ENCODE measurements at regions not wholly inside any gene's neighbourhood (a gene's known extent, or its start where the extent isn't known, plus 50 kb on each side); places are given as distances from the start of the nearest gene placed in this dataset.
"Not testable (repeated sequence)": the region's sequence is repeated elsewhere in the genome, so short reads cannot be mapped to it uniquely, and the experiment has no call there.

DNA sequence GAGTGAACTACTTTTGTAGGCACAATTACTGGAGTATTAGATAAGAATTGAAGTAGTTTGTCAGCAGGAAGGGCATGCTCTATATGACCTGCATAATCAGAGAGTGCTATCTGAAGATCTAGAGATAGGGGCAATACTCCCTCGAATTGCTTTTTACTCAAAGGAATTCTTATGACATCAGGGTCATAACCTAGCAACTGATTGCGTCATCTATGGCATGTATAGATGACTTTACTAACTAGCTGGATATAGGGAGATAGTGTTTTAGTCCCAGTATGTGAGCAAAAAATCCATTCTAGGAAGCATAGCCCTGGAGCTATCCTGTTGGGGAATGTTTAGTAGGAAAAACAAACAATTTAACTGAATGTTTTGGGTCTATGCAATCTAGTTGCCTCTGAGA, 109.5 kb upstream of the ZNF267 start:
- no peak for DNase-seq

DNA sequence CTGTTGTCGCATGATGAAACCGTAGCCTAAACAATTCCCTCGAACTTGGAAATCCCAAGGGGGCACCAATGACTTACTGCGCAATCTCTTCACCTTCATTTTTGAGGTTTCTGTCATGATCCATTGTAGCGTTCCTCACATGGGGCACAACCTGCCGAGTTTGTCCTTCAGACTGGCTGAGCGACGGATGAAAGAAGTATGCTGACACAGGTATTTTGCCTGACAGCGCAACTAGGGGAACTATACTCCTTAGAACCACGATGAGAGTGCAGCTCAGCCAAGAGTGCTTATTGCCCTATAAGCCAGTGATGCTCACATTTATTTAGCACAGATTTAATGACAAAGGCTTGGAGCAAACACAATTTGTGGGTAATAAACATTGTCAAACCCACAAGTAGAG, 106.3 kb upstream of the ZNF267 start:
- no peak for DNase-seq

DNA sequence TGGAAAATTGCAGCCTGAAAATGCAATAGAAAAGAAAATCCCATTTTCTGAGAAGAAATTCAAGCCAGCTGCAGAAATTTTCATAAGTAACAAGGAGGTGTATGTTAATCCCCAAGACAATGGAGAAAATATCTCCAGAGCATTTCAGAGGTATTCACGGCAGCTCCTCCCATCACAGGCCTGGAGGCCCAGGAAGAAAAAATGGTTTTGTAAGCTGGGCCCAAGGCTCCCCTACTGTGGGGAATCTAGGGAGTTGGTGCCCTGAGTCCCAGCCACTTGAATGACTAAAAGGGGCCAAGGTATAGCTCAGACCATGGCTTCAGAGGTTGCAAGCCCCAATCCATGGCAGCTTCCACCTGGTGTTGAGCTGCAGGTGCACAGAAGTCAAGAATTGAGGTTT, 93.3 kb upstream of the ZNF267 start:
- no peak for DNase-seq

DNA sequence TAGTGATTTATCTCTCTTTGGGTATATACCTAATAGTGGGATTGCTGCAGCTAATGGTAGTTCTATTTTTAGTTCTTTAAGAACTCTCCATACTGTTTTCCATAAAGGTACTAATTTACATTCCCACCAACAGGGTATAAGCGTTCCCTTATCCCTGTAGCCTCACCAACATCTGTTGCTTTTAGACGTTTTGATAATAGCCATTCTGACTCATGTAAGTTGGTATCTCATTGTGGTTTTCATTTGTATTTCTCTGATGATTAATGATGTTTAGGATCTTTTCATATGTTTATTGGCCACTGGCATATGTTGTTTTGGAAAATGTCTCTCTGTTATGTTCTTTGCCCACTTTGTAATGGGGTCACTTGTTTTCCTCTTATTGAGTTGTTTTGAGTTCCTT, 88.5 kb upstream of the ZNF267 start:
- no peak for DNase-seq

DNA sequence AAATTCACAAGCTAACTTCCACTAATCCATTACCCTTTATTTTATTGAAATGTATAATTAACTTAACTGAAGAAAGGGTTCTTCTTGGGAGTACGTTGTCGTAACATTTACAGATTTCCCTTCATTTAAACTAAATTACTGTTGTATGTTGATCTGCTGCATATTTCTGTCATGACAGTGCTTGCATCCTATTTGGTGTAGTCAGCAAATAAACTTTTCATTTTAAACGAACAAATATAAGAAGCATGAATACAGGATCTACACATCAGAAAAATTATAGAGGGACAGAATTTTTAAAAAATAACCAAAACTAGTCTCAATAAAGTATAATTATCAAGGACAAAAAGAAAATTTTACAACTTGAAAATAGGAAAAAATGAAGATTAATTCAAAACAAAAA, 66.5 kb upstream of the ZNF267 start:
- DNase-seq = no peak

DNA sequence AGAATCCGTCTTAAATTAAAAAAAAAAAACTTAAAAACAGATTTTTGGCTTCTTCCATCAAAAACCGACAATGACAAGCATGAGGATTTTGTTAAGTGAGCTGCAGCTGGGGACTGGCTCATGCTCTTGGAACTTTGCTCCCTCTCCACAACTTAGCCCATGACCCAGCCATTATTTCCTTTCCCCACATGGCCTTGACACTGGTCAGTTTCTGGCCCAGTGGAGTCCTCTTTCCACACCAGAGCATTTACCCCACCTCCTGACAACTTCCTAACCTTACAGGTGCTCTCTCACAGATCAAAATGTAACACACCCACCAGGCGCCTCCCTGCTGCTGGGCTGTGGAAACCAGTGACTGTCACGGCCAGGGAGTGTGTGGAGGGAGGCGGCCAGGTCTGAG, 62.7 kb upstream of the ZNF267 start:
- DNase-seq = no peak

DNA sequence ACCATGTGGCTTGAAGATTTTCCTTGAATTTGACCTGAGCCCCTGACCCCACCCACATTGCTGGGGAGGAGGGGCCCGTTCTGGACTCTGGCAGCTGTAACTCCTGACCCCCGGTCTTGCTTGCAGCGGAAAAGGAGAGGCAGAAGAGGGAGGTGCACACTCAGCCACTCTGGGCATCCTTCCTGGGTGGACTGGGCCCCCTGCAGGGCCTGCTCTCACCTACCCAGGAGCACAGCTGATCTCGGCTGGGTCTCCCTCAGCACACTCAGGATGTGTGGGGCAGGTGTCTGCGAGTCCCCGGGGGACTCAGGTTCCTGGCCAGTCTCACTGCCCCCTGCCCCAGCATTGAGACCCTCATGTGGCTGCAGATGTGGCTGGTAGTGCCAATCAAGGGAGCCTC, 57.5 kb upstream of the ZNF267 start:
- not testable (repeated sequence) for DNase-seq

DNA sequence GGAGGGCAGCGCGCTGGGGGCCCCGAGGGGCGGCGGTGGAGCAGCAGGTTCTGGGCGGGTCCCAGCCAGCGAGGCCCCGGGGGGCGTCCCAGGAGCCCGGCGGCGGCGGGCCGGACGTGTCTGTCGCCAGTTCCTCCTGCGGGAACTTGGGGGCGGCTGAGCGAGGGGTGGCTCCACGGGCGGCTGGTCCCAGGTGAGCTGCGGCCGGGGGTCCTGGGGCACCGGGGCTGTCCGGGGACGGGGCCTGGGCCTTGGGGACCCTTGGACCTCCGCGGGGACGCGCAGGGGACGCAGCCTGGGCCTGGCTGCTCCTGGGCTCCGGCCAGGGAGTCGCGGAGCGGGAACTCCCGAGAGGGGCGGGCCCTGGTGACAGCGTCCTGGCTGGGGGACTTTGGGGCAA, 54.2 kb upstream of the ZNF267 start:
- no peak for DNase-seq

DNA sequence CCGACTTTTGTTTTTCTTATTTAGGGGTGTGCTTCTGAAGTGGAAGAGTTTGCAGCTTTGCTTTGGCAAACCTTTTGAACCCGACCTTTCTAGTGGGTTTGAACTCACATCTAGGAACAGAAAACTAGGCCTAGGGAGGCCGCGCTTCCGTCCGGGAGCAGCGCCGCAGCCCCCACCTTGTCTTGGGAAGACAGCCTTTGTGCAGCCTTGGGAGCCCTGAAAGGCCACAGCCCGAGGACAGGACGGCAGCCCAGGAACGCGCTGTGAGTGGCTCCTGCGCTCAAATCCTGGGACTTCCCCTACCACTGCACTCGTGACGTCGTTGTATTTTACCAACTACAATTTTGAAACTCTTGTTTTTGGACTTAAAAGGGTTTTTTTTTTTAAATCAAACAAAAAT, 53.7 kb upstream of the ZNF267 start:
- DNase-seq = no peak

Data from NCI-H1092 treated with DMSO at 0.1 percent for 48 hours (cell line).